ENCODE measurements at regions not wholly inside any gene's neighbourhood (a gene's known extent, or its start where the extent isn't known, plus 50 kb on each side); places are given as distances from the start of the nearest gene placed in this dataset.

- Histone ChIP-seq H3K9ac (ENCODE audit: low read length) (no peak overlapping the region), H3K27ac (ENCODE audit: low read depth, low read length, poor library complexity, severe bottlenecking) (no peak overlapping the region), H3K4me1 (ENCODE audit: insufficient read depth, low read length, severe bottlenecking) (no peaks in the 10 kb centered on the region), H4K20me1 (ENCODE audit: insufficient read depth, low read length) (no peaks in the 10 kb centered on the region), H3K79me2 (ENCODE audit: insufficient read depth, low read length) (no peaks in the 10 kb centered on the region), H2AFZ (ENCODE audit: low read length) (no peak overlapping the region), H3K9me2 (ENCODE audit: low read depth, low read length) (no peaks in the 10 kb centered on the region), H3K27me3 (ENCODE audit: insufficient read depth, low read length) (no peaks in the 10 kb centered on the region), H3F3A (ENCODE audit: insufficient read depth, low read length) (no peaks in the 10 kb centered on the region), H3K9me3 (ENCODE audit: low read length) (no peaks in the 10 kb centered on the region), H3K36me3 (ENCODE audit: insufficient read depth, low read length) (no peaks in the 10 kb centered on the region), H3K4me2 (ENCODE audit: low read length) (no peak overlapping the region), H3K4me3 (ENCODE audit: low read depth, low read length, poor library complexity, severe bottlenecking) (no peak overlapping the region)
- TF ChIP-seq EZH2 (IDR thresholded peaks at IDR 0.05; ENCODE audit: borderline replicate concordance, low read length): no peak
- no peak for TF ChIP-seq CTCF (IDR thresholded peaks at IDR 0.05; ENCODE audit: low read length)
Observed at GRCh38 chr9:14373336-14373666, 59.4 kb upstream of the NFIB start.

- Histone ChIP-seq H3K79me2 (ENCODE audit: insufficient read depth, low read length) (no peaks in the 10 kb centered on the region), H3K4me3 (ENCODE audit: low read depth, low read length, poor library complexity, severe bottlenecking) (no peak overlapping the region), H3K9me3 (ENCODE audit: low read length) (no peaks in the 10 kb centered on the region), H3K9ac (ENCODE audit: low read length) (no peak overlapping the region), H3K4me2 (ENCODE audit: low read length) (no peak overlapping the region), H2AFZ (ENCODE audit: low read length) (no peak overlapping the region), H3F3A (ENCODE audit: insufficient read depth, low read length) (no peaks in the 10 kb centered on the region), H3K9me2 (ENCODE audit: low read depth, low read length) (no peaks in the 10 kb centered on the region), H3K4me1 (ENCODE audit: insufficient read depth, low read length, severe bottlenecking) (no peaks in the 10 kb centered on the region), H3K36me3 (ENCODE audit: insufficient read depth, low read length) (no peaks in the 10 kb centered on the region), H3K27me3 (ENCODE audit: insufficient read depth, low read length) (no peaks in the 10 kb centered on the region), H4K20me1 (ENCODE audit: insufficient read depth, low read length) (no peaks in the 10 kb centered on the region), H3K27ac (ENCODE audit: low read depth, low read length, poor library complexity, severe bottlenecking) (no peak overlapping the region)
- TF ChIP-seq CTCF (IDR thresholded peaks at IDR 0.05; ENCODE audit: low read length) (no peak), EZH2 (IDR thresholded peaks at IDR 0.05; ENCODE audit: borderline replicate concordance, low read length) (no peak)
Observed at GRCh38 chr9:14372437-14373335, 58.7 kb upstream of the NFIB start.

- H3F3A ChIP-seq (ENCODE audit: insufficient read depth, low read length): no peaks in the 10 kb centered on the region
- no peak overlapping the region for H3K4me2 ChIP-seq (ENCODE audit: low read length)
- no peak overlapping the region for H2AFZ ChIP-seq (ENCODE audit: low read length)
- no peak overlapping the region for H3K4me3 ChIP-seq (ENCODE audit: low read depth, low read length, poor library complexity, severe bottlenecking)
- H3K27me3 ChIP-seq (ENCODE audit: insufficient read depth, low read length): no peaks in the 10 kb centered on the region
- no peak overlapping the region for H3K27ac ChIP-seq (ENCODE audit: low read depth, low read length, poor library complexity, severe bottlenecking)
- TF ChIP-seq CTCF (IDR thresholded peaks at IDR 0.05; ENCODE audit: low read length) (no peak), EZH2 (IDR thresholded peaks at IDR 0.05; ENCODE audit: borderline replicate concordance, low read length) (no peak)
- H3K9me3 ChIP-seq (ENCODE audit: low read length): no peaks in the 10 kb centered on the region
- H3K4me1 ChIP-seq (ENCODE audit: insufficient read depth, low read length, severe bottlenecking): no peaks in the 10 kb centered on the region
- no peaks in the 10 kb centered on the region for H3K9me2 ChIP-seq (ENCODE audit: low read depth, low read length)
- no peak overlapping the region for H3K9ac ChIP-seq (ENCODE audit: low read length)
- no peaks in the 10 kb centered on the region for H3K36me3 ChIP-seq (ENCODE audit: insufficient read depth, low read length)
- no peaks in the 10 kb centered on the region for H3K79me2 ChIP-seq (ENCODE audit: insufficient read depth, low read length)
- no peaks in the 10 kb centered on the region for H4K20me1 ChIP-seq (ENCODE audit: insufficient read depth, low read length)
Observed at GRCh38 chr9:14369011-14369410, 55.1 kb upstream of the NFIB start.
